ENCODE measurements at regions not wholly inside any gene's neighbourhood (a gene's known extent, or its start where the extent isn't known, plus 50 kb on each side); places are given as distances from the start of the nearest gene placed in this dataset.
"Not testable (repeated sequence)": the region's sequence is repeated elsewhere in the genome, so short reads cannot be mapped to it uniquely, and the experiment has no call there.

DNA sequence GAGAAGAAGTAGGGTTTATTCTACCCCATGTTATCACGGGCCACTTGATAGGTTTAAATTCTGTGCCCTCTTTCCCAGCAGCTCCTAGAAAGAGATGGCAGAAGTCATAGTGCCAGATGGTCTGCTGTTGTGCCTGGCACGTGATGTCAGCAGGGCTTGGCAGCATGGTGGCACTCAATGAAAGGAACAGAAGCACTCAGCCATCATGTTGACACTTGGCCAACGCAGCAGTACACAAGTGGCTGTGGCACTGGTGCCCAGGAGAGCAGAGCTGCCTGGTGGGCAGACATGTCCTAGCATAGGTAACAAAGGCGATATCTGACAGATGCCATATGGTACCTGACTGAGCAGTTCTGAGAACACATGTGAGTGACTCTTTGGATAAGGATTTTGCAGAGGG is 796.4 kb upstream of the ACO1 start:
- no peak for DNase-seq

- DNase-seq: no peak
Measured at GRCh38 chr9:31588756-31589155, 795.7 kb upstream of the ACO1 start.

GRCh38 chr9:31590091-31590490 is 794.4 kb upstream of the ACO1 start:
- DNase-seq: no peak

DNA sequence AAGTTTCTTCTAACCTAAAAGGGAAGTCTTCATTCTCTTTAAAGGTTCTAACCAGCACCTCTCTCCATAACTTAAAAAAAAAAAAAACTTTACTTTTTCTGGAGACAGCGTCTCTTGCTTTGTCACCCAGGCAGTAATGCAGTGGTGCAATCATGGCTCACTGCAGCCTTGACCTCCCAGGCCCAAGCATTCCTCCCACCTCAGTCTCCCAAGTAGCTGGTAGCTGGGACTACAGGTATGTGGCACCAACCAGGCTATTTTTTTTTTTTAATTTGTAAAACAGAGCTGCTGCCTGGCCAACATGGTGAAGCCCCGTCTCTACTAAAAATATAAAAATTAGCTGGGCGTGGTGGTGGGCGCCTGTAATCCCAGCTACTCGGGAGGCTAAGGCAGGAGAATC is 787.4 kb upstream of the ACO1 start:
- DNase-seq: not testable (repeated sequence)

DNA sequence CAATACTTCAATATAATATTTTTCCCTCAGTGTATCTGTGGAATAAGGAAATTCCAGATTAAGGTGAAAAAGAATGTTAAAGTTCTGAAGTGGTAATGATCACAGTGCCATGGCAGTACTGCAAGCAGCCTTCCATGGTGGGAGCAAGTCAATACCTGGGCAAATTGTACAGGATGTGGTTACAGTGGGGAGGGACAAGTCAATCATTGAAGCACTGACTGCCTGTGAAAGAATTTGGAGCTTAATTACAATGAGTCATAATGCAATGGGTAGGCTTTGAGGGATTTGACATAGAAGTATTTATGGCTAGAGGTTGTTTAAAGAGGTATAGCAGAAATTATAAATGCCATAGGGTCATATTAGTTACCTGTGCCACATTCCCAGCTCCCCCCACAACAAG is 786.5 kb upstream of the ACO1 start:
- DNase-seq: no peak

DNA sequence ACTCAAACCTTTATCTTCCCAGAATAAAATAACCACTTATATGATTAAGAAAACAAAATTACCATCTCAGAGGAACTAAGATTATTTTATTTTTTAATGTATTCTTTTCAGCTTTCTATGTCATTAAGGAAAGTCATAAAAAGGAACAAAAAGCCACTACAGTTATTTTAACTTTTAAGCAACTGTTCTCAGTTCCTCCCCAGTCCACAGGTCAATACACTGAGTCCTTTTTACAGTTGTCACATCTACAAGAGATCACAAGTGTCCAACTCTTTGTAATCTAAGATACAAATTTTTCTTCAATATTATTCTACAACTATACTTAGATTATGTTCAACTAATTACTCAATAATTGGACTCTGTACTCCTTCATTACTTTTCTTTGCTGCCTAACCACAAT is 782.8 kb upstream of the ACO1 start:
- DNase-seq: no peak

- DNase-seq: no peak
Measured at GRCh38 chr9:31604531-31604930, 779.9 kb upstream of the ACO1 start.

DNA sequence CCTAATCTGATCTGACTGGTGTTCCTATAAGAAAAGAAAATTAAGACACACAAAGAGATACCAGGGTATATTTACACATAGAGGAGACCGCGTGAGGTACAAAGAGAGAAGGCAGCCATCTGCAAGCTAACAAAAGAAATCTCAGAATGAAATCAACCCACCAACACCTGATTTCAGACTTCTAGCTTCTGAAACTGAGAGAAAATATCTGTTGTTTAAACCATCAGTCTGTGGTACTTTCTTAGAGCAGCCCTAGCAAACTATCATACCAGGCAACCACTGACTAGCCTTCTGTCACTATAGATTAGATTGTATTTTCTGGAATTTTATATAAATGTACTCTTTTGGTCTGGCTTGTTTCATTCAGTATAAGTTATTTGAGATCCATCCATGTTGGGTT is 779.3 kb upstream of the ACO1 start:
- DNase-seq: no peak

DNA sequence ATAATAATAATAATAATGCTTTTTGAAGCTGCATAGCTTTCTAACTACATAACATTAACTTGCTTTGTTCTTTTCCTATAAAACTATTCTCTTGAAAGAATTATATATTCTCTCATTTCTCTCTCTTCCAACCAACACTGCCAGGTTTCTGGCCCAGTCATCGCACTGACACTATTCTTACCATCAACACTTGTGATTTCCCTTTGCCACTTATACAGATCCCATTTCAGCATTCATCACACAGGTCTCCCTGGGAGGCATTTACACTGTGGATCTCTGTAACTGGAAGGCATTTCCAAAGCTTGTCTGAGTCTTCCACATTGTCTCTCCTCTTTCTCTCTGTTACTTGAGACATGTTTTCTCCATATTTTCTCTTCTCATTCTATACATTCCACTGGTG is 777.8 kb upstream of the ACO1 start:
- no peak for DNase-seq

GRCh38 chr9:31608416-31608815 is 776.0 kb upstream of the ACO1 start:
- no peak for DNase-seq

DNA sequence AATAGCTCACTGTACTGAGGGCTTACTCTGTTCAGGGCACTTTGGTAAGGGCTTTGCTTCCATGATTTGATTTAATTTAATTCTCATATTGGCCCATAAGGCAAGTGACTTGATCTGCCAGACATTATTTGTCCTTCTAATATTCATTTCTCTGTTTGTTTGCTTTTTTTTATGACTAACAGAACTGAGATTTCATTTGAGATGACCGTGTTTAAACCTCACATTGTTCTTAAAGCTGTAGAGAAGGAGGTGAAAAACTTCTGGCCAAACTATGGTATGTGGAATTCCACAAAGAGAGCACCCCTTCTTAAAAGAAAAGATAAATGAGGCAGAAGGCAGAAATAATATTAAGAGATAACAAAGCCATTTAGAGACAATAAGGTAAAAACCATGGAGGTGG is 775.6 kb upstream of the ACO1 start:
- DNase-seq: no peak

- no peak for DNase-seq
Measured at GRCh38 chr9:31612336-31613030, 772.0 kb upstream of the ACO1 start.

DNA sequence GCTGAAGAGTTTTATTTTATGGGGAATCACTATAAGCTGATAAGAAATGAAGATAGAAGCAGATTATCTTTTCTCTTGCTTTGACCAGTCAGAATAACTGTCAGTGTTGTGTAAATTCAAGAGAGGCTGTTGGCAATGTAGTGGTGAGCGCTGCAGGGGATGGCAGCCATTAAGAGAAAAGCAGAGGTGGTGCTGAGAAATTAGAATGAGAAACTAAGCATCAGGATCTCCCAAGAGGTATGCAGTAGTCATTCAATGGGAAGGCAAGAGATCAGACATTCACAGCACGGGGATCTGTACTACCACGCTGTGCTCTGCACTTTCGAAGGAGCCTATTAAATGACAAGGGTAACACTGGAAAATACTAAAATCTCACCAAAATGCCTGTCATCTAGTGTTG is 768.5 kb upstream of the ACO1 start:
- DNase-seq: no peak

- DNase-seq: no peak
Measured at GRCh38 chr9:31623511-31623910, 760.9 kb upstream of the ACO1 start.

- no peak for DNase-seq
Measured at GRCh38 chr9:31629292-31629691, 755.2 kb upstream of the ACO1 start.

DNA sequence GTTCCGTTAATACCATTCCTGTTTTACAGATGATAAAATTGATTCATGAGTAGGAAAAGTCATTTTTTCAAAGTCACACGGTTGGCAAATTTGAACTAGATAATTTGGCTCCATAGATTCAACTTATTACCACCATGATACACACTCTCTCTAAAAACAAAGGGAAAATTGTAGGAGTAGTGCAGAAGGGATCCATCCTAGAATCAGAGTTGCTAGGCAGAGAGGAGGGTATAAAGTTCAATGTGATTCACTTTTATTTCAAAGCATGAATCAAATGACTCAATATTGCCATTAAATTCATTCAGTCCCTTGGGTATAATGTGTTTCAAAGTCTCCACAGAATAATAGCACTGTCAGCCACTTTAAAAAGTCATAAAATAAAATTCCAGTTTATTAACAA is 747.2 kb upstream of the ACO1 start:
- no peak for DNase-seq

DNA sequence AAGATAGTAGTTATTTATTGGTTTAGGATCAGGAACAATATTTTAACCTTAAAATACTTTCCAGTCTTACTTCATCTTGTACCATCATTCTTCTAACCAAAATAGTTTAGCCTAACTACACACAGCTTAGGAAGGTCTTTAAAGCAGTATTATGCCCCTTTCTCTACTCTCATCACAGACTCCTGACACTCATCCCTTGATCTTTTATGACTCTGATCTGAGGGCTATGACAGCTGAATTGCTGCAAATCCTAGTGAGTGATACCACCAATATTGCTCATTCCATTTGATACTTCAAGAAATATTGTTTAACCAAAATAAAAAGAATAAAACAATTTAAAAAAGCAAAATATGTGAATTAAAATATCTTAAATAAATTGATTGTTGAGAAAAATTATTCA is 746.6 kb upstream of the ACO1 start:
- no peak for DNase-seq

GRCh38 chr9:31639451-31639850 is 745.0 kb upstream of the ACO1 start:
- DNase-seq: no peak

DNA sequence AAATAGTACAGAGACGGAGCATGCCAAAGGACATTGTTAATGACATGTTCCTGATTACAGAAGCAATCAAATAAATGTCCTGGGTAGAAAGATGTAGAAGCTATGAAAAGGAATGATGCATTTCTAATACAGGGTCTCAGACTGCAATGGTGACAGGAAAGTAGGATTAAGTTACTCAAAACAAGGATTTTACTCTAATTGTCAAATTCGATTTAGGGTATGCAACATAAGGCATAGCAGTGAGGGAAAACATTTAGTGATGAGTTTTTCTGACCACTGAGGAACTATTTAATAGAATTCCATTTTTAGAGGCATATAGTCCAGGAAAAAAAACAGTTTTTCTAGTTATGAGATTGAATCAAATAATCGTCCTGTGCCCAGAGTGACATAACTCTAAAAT is 715.1 kb upstream of the ACO1 start:
- no peak for DNase-seq

DNA sequence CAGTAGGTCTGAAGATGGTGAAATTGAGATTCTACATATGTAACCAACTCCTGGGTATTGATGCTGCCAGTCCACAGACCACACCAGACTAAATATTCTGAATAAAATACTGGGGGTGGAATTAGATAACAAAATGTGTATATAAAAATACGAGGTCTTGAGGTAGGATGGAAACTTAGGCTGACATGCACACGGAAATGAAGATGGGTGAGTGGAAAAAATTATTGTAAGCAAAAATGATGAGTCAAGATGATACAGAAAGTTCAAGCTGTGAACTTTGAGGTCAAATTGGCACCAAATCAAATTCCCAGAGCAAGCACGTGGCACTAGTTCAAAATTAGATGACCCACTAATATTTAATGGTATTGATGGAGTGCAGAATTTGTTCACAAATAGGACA is 713.4 kb upstream of the ACO1 start:
- no peak for DNase-seq

GRCh38 chr9:31674264-31674663 is 710.2 kb upstream of the ACO1 start:
- DNase-seq: no peak

DNA sequence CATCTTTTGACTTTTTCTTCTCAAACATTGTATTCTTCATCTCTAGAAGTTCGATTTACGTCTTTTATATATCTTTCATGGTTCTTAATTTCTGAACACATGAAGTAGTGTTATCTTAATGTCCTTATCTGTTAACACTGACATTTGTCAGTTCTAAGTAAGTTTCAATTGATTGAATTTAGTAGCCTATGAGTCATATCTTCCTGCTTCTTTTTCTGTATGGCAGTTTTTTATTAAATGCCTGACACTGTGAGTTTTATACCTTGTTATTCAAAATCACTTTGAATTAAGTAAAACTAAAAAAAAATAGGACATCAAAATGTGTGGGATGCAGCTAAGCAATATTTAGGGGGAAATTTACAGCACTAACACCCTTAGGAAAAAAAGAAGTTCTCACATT is 707.0 kb upstream of the ACO1 start:
- no peak for DNase-seq

GRCh38 chr9:31677877-31678276 is 706.6 kb upstream of the ACO1 start:
- DNase-seq: no peak

DNA sequence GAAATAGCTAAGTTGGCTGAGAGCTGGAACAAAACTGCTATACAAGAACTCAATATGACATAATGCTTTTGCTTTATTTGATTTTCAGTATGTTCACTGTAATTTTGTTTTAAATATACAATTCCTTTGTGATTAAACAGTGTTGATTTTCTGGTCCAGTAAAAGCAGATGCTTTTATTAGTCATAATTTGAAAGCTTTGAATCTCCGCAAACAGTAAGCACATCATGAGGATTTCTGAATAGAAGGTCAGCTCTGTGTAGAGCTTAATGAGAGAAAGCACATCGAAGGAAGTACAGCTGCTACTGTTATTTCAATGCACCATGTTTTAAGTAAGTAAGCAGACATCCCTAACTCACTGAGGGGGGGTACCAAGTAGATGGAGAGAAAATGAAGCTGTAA is 701.3 kb upstream of the ACO1 start:
- DNase-seq: no peak

DNA sequence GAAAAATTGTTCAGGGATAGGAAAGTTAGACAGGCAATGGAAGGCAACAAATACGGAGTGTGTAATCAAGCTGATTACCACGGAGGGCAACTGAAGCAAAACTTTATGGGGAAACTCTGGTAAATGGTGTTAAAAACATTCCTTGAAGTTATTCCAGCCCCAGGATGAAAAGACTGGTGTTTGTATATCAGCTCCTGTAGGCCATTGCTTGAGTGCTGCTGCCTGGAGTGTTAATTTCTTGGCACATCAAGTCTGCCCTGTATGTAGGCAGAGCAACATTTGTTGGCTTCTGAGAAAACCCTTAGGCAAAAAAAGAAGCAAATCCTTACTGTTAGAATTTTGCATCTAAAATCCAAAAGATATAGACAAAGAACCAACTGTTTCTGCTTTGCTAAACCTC is 686.5 kb upstream of the ACO1 start:
- DNase-seq: no peak

- no peak for DNase-seq
Measured at GRCh38 chr9:31699836-31700235, 684.6 kb upstream of the ACO1 start.

Measured in SIG-M5 (cell line).